OCI-LY7 (cell line): ENCODE measurements at regions not wholly inside any gene's neighbourhood (a gene's known extent, or its start where the extent isn't known, plus 50 kb on each side); places are given as distances from the start of the nearest gene placed in this dataset.

Experiments used
- BruUV-seq: library from RNA; stranded (reverse); fragments of 400-500 nt; replicated peaks from 2 replicates; lab custom pipeline; 2021; lab: Mats Ljungman, UMichigan
- CTCF ChIA-PET: fragments of 300-600 bp; sonication (Branson Sonifier 250); formaldehyde crosslinking; loops from one replicate; lab custom pipeline; 2022; ENCODE audit warnings: antibody characterized with exemption; ENCODE audit not compliant: unreplicated experiment; lab: Charles Lee
- POLR2A ChIA-PET: fragments of 300-600 bp; sonication (Branson Sonifier 250); formaldehyde crosslinking; loops from one replicate; lab custom pipeline; 2022; ENCODE audit warnings: antibody characterized with exemption; lab: Charles Lee
- DNase-seq: peaks from one replicate; pipeline ENCODE4 v3.0.0-alpha.2; 2015; ENCODE audit warnings: low spot score
- H2AFZ ChIP-seq: fragments of 200-600 bp; sonication (generic), shearing (Covaris generic); 2 replicates; pipeline ENCODE4 v1.6.1; 2014; ENCODE audit warnings: mild to moderate bottlenecking, antibody characterized with exemption, low read length, moderate library complexity
- H3K27ac ChIP-seq: fragments of 200-600 bp; sonication (generic); 2 replicates; pipeline ENCODE4 v1.5.1; 2014; ENCODE audit warnings: mixed run types, low read depth, mild to moderate bottlenecking, moderate library complexity, low read length, inconsistent platforms; ENCODE audit not compliant: poor library complexity, severe bottlenecking
- H3K36me3 ChIP-seq: fragments of 200-600 bp; sonication (generic); 2 replicates; pipeline ENCODE4 v1.6.1; 2014; ENCODE audit warnings: mild to moderate bottlenecking, antibody characterized with exemption, low read length, moderate library complexity, mixed read lengths; ENCODE audit not compliant: insufficient read depth
- H3K4me1 ChIP-seq: fragments of 200-600 bp; sonication (generic); 2 replicates; pipeline ENCODE4 v1.5.1; 2014; ENCODE audit warnings: mild to moderate bottlenecking, low read length; ENCODE audit not compliant: insufficient read depth, poor library complexity, severe bottlenecking
- H3K4me2 ChIP-seq: fragments of 200-600 bp; sonication (generic); 2 replicates; pipeline ENCODE4 v1.6.1; 2014; ENCODE audit warnings: mild to moderate bottlenecking, low read length
- H3K4me3 ChIP-seq: fragments of 200-600 bp; sonication (generic); 2 replicates; pipeline ENCODE4 v1.5.1; 2014; ENCODE audit warnings: mild to moderate bottlenecking, low read depth, low read length; ENCODE audit not compliant: poor library complexity, severe bottlenecking
- H3K79me2 ChIP-seq: fragments of 200-600 bp; sonication (generic); 2 replicates; pipeline ENCODE4 v1.6.1; 2016; ENCODE audit warnings: low read depth, mild to moderate bottlenecking, low read length, moderate library complexity, mixed read lengths; ENCODE audit not compliant: insufficient read depth
- H3K9me2 ChIP-seq: fragments of 200-600 bp; sonication (generic); 2 replicates; pipeline ENCODE4 v1.6.1; 2016; ENCODE audit warnings: mild to moderate bottlenecking, low read length, mixed read lengths; ENCODE audit not compliant: insufficient read depth
- H3K9me3 ChIP-seq: fragments of 200-600 bp; sonication (generic); 2 replicates; pipeline ENCODE4 v1.6.1; 2014; ENCODE audit warnings: mild to moderate bottlenecking, mixed run types, low read length, mixed read lengths
- H4K20me1 ChIP-seq: fragments of 200-600 bp; sonication (generic); 2 replicates; pipeline ENCODE4 v1.6.1; 2014; ENCODE audit warnings: mild to moderate bottlenecking, antibody characterized with exemption, low read length, moderate library complexity, mixed read lengths; ENCODE audit not compliant: insufficient read depth
- CTCF ChIP-seq: fragments of 200-600 bp; sonication (generic); conservative IDR thresholded peaks from 2 replicates; pipeline ENCODE4 v1.5.1; 2014; ENCODE audit warnings: mild to moderate bottlenecking, antibody characterized with exemption, low read length, moderate library complexity, mixed read lengths
- EZH2phosphoT487 ChIP-seq: fragments of 200-600 bp; sonication (generic); IDR thresholded peaks from 2 replicates; pipeline ENCODE4 v1.6.1; 2018; ENCODE audit warnings: low read depth, borderline replicate concordance, mild to moderate bottlenecking, mixed run types, antibody characterized with exemption, low read length, moderate library complexity, mixed read lengths
- intact Hi-C: fragments of 100-400 bp; cut with micrococcal nuclease; formaldehyde crosslinking; loops from one replicate; pipeline ENCODE4 v1.10.0; 2022; ENCODE audit not compliant: unreplicated experiment

- no peak overlapping the region for H3K4me3 ChIP-seq
- intact Hi-C loops = no loop called here
- H3K79me2 ChIP-seq = no peaks in the 10 kb centered on the region
- no peaks in the 10 kb centered on the region for H4K20me1 ChIP-seq
- POLR2A ChIA-PET = no interaction called here
- H3K27ac ChIP-seq = no peak overlapping the region
- no TSS peak for BruUV-seq
- CTCF ChIA-PET = no interaction called here
- H3K9me2 ChIP-seq = no peaks in the 10 kb centered on the region
- H3K9me3 ChIP-seq = no peaks in the 10 kb centered on the region
- DNase-seq = no peak
- H3K4me1 ChIP-seq = no peaks in the 10 kb centered on the region
- H2AFZ ChIP-seq = no peak overlapping the region
- TF ChIP-seq EZH2phosphoT487 (no peak), CTCF (no peak)
- no peaks in the 10 kb centered on the region for H3K36me3 ChIP-seq
- H3K4me2 ChIP-seq = no peak overlapping the region
Measured at GRCh38 chrX:146056511-146057081, 239.0 kb downstream of the SLITRK2 start.

GRCh38 chrX:146064156-146064555, 246.5 kb downstream of the SLITRK2 start:
- H3K36me3 ChIP-seq = no peaks in the 10 kb centered on the region
- BruUV-seq = no TSS peak
- no peaks in the 10 kb centered on the region for H3K4me1 ChIP-seq
- POLR2A ChIA-PET = interaction anchor here (0.6 to 0.7 kb wide), 2 partner anchors 63 to 129 kb away, joined by 3 read pairs; no protein-coding TSS in a partner anchor
- no peaks in the 10 kb centered on the region for H3K79me2 ChIP-seq
- intact Hi-C loops = no loop called here
- H3K9me2 ChIP-seq = no peaks in the 10 kb centered on the region
- H3K4me2 ChIP-seq = no peak overlapping the region
- no peak overlapping the region for H3K4me3 ChIP-seq
- DNase-seq = no peak
- CTCF ChIA-PET = no interaction called here
- no peak overlapping the region for H2AFZ ChIP-seq
- no peak overlapping the region for H3K27ac ChIP-seq
- TF ChIP-seq CTCF (no peak), EZH2phosphoT487 (no peak)
- no peaks in the 10 kb centered on the region for H3K9me3 ChIP-seq
- H4K20me1 ChIP-seq = no peaks in the 10 kb centered on the region

- Histone ChIP-seq H3K9me2 (no peaks in the 10 kb centered on the region), H3K4me1 (no peaks in the 10 kb centered on the region), H3K4me3 (no peak overlapping the region), H3K4me2 (no peak overlapping the region), H3K9me3 (no peaks in the 10 kb centered on the region), H3K36me3 (no peaks in the 10 kb centered on the region), H2AFZ (no peak overlapping the region), H4K20me1 (no peaks in the 10 kb centered on the region), H3K79me2 (no peaks in the 10 kb centered on the region), H3K27ac (no peak overlapping the region)
- no peak for DNase-seq
- BruUV-seq = no TSS peak
- ChIA-PET CTCF (no interaction called here), POLR2A (no interaction called here)
- TF ChIP-seq EZH2phosphoT487 (no peak), CTCF (no peak)
- intact Hi-C loops = no loop called here
Measured at GRCh38 chrX:146090732-146091131, 273.1 kb downstream of the SLITRK2 start.
